ENCODE measurements at regions not wholly inside any gene's neighbourhood (a gene's known extent, or its start where the extent isn't known, plus 50 kb on each side); places are given as distances from the start of the nearest gene placed in this dataset.

DNA sequence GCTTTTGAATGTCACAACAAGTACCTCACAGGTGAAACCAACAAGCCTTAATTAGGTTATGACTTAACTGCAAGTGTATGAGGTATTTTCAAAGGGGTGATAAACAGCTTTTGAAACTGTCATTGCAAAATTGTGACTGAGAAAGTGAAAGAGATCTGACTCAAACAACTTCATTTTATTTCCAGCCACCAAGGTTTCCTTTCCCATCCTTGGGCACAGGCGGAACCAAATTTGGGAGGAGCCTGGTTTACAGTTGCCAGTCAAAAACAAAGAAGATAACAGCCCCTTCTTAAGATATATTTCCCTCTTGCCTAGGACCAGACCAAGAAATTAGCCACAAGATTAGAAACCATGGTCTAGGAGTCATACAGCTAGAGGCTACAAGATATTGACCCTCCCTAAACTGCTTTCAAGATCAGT, 417.1 kb downstream of the CSNK1G3 start:
- no peak for TF ChIP-seq EZH2phosphoT487 (IDR thresholded peaks at IDR 0.05; ENCODE audit: borderline replicate concordance, low read depth, low read length)
- TF ChIP-seq, protein P1, sequence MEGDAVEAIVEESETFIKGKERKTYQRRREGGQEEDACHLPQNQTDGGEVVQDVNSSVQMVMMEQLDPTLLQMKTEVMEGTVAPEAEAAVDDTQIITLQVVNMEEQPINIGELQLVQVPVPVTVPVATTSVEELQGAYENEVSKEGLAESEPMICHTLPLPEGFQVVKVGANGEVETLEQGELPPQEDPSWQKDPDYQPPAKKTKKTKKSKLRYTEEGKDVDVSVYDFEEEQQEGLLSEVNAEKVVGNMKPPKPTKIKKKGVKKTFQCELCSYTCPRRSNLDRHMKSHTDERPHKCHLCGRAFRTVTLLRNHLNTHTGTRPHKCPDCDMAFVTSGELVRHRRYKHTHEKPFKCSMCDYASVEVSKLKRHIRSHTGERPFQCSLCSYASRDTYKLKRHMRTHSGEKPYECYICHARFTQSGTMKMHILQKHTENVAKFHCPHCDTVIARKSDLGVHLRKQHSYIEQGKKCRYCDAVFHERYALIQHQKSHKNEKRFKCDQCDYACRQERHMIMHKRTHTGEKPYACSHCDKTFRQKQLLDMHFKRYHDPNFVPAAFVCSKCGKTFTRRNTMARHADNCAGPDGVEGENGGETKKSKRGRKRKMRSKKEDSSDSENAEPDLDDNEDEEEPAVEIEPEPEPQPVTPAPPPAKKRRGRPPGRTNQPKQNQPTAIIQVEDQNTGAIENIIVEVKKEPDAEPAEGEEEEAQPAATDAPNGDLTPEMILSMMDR (conservative IDR thresholded peaks at IDR 0.05; ENCODE audit: low read length) = no peak
- no peak overlapping the region for H3K4me3 ChIP-seq (ENCODE audit: low read depth, low read length, poor library complexity, severe bottlenecking)
- no peak for DNase-seq (ENCODE audit: low spot score)
- CTCF ChIA-PET (ENCODE audit: unreplicated experiment) = no interaction called here
- H3K36me3 ChIP-seq (ENCODE audit: insufficient read depth, low read length) = no peaks in the 10 kb centered on the region
- H3K27ac ChIP-seq (ENCODE audit: low read depth, low read length, poor library complexity, severe bottlenecking) = no peak overlapping the region
- no peaks in the 10 kb centered on the region for H3K4me1 ChIP-seq (ENCODE audit: insufficient read depth, low read length, poor library complexity, severe bottlenecking)
- no peak overlapping the region for H2AFZ ChIP-seq (ENCODE audit: low read length)
- no peaks in the 10 kb centered on the region for H3K9me3 ChIP-seq (ENCODE audit: low read length)
- no peaks in the 10 kb centered on the region for H4K20me1 ChIP-seq (ENCODE audit: insufficient read depth, low read length)
- H3K9me2 ChIP-seq (ENCODE audit: insufficient read depth, low read length) = no peaks in the 10 kb centered on the region
- POLR2A ChIA-PET = interaction anchor here (1.3 to 1.9 kb wide), 2 partner anchors 24 to 52 kb away, joined by 4 to 6 read pairs; no protein-coding TSS in a partner anchor
- intact Hi-C loops (cut with micrococcal nuclease; ENCODE audit: unreplicated experiment) = no loop called here
- H3K4me2 ChIP-seq (ENCODE audit: low read length) = no peak overlapping the region
- H3K79me2 ChIP-seq (ENCODE audit: insufficient read depth, low read depth, low read length) = no peaks in the 10 kb centered on the region
- BruUV-seq (replicated peaks) = no TSS peak

DNA sequence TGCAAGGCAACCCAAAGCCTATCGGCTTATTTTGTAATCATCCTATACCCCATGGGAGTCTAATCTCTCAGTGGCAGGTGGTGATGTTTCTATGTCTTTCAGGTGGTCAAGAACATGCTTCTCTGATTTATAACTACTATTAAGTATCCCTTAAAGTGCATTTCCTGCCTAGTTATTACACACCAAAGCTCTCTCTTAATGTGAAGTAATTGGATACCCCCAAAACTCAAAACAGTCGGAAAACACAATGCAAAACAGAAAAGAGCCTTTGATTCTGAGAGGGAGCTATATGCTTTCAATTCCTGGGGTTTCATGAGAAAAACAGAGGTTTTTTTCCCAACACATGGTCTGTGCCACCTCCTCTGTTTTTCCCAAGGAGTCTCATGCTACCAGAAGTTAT, 416.4 kb downstream of the CSNK1G3 start:
- DNase-seq (ENCODE audit: low spot score) = no peak
- Histone ChIP-seq H3K4me3 (ENCODE audit: low read depth, low read length, poor library complexity, severe bottlenecking) (no peak overlapping the region), H3K9me2 (ENCODE audit: insufficient read depth, low read length) (no peaks in the 10 kb centered on the region), H3K4me1 (ENCODE audit: insufficient read depth, low read length, poor library complexity, severe bottlenecking) (no peaks in the 10 kb centered on the region), H3K36me3 (ENCODE audit: insufficient read depth, low read length) (no peaks in the 10 kb centered on the region), H3K9me3 (ENCODE audit: low read length) (no peaks in the 10 kb centered on the region), H3K4me2 (ENCODE audit: low read length) (no peak overlapping the region), H3K79me2 (ENCODE audit: insufficient read depth, low read depth, low read length) (no peaks in the 10 kb centered on the region), H3K27ac (ENCODE audit: low read depth, low read length, poor library complexity, severe bottlenecking) (no peak overlapping the region), H2AFZ (ENCODE audit: low read length) (no peak overlapping the region), H4K20me1 (ENCODE audit: insufficient read depth, low read length) (no peaks in the 10 kb centered on the region)
- intact Hi-C loops (cut with micrococcal nuclease; ENCODE audit: unreplicated experiment) = no loop called here
- ChIA-PET POLR2A (interaction anchor here (0.6 to 1.9 kb wide), 3 partner anchors 24 to 67 kb away, joined by 4 to 6 read pairs (median 5); no protein-coding TSS in a partner anchor), CTCF (ENCODE audit: unreplicated experiment) (no interaction called here)
- no peak for TF ChIP-seq EZH2phosphoT487 (IDR thresholded peaks at IDR 0.05; ENCODE audit: borderline replicate concordance, low read depth, low read length)
- TF ChIP-seq, protein P1 (conservative IDR thresholded peaks at IDR 0.05; ENCODE audit: low read length) = no peak
- no TSS peak for BruUV-seq (replicated peaks)

DNA sequence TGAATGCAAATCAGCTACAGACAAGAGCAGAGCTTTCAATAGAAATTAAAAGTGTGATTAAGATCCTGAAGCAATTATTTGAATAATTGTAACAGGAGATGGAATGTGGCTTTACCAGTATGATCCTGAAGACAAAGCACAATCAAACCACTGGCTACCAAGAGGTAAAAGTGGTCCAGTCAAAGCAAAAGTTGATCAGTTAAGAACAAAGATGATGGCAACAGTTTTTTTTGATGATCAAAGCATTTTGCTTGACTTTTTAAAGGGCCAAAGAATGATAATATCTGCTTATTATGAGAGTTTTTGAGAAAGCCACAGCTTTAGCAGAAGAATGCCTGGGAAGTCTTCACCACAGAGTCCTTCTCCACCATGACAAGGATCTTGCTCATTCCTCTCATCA, 409.2 kb downstream of the CSNK1G3 start:
- CTCF ChIA-PET (ENCODE audit: unreplicated experiment) = no interaction called here
- Histone ChIP-seq H4K20me1 (ENCODE audit: insufficient read depth, low read length) (no peaks in the 10 kb centered on the region), H3K4me1 (ENCODE audit: insufficient read depth, low read length, poor library complexity, severe bottlenecking) (no peaks in the 10 kb centered on the region), H3K4me3 (ENCODE audit: low read depth, low read length, poor library complexity, severe bottlenecking) (no peak overlapping the region), H3K27ac (ENCODE audit: low read depth, low read length, poor library complexity, severe bottlenecking) (no peak overlapping the region), H3K4me2 (ENCODE audit: low read length) (no peak overlapping the region), H3K9me3 (ENCODE audit: low read length) (no peaks in the 10 kb centered on the region), H3K36me3 (ENCODE audit: insufficient read depth, low read length) (no peaks in the 10 kb centered on the region), H2AFZ (ENCODE audit: low read length) (no peak overlapping the region), H3K9me2 (ENCODE audit: insufficient read depth, low read length) (no peaks in the 10 kb centered on the region), H3K79me2 (ENCODE audit: insufficient read depth, low read depth, low read length) (no peaks in the 10 kb centered on the region)
- intact Hi-C loops (cut with micrococcal nuclease; ENCODE audit: unreplicated experiment) = no loop called here
- DNase-seq (ENCODE audit: low spot score) = no peak
- no peak for TF ChIP-seq EZH2phosphoT487 (IDR thresholded peaks at IDR 0.05; ENCODE audit: borderline replicate concordance, low read depth, low read length)
- TF ChIP-seq, protein P1 (conservative IDR thresholded peaks at IDR 0.05; ENCODE audit: low read length) = no peak
- POLR2A ChIA-PET = interaction anchor here (1.3 kb wide), 1 partner anchor 11 kb away, joined by 6 read pairs; no protein-coding TSS in a partner anchor
- no TSS peak for BruUV-seq (replicated peaks)
